Fibroblast of skin of left biceps (primary cell): ENCODE measurements at regions not wholly inside any gene's neighbourhood (a gene's known extent, or its start where the extent isn't known, plus 50 kb on each side); places are given as distances from the start of the nearest gene placed in this dataset.

Experiments
- DNase-seq, 2 experiments: peaks; one replicate each; pipeline ENCODE4 v3.0.0-alpha.2; 2013; ENCODE audit warnings: low read depth in 2 of 2

- no peak for DNase-seq
Measured at GRCh38 chr3:64995857-64996551, 308.2 kb upstream of the ADAMTS9 start.

GRCh38 chr3:64993781-64994180, 306.0 kb upstream of the ADAMTS9 start:
- DNase-seq: no peak

- DNase-seq: no peak
Measured at GRCh38 chr3:64992530-64993285, 304.9 kb upstream of the ADAMTS9 start.

- DNase-seq: no peak
Measured at GRCh38 chr3:64988188-64988587, 300.4 kb upstream of the ADAMTS9 start.

GRCh38 chr3:64987726-64988125, 299.9 kb upstream of the ADAMTS9 start:
- no peak for DNase-seq

- DNase-seq: no peak
Measured at GRCh38 chr3:64985072-64985471, 297.3 kb upstream of the ADAMTS9 start.

- DNase-seq: no peak
Measured at GRCh38 chr3:64983583-64984359, 296.0 kb upstream of the ADAMTS9 start.

GRCh38 chr3:64977308-64978100, 289.7 kb upstream of the ADAMTS9 start:
- DNase-seq: no peak

- DNase-seq: no peak
Measured at GRCh38 chr3:64976456-64976855, 288.7 kb upstream of the ADAMTS9 start.

- DNase-seq: no peak
Measured at GRCh38 chr3:64975147-64975546, 287.3 kb upstream of the ADAMTS9 start.

- no peak for DNase-seq
Measured at GRCh38 chr3:64974401-64974800, 286.6 kb upstream of the ADAMTS9 start.

GRCh38 chr3:64972793-64973192, 285.0 kb upstream of the ADAMTS9 start:
- DNase-seq: peak in 1 of 2 experiments; percentile 28

- no peak for DNase-seq
Measured at GRCh38 chr3:64971602-64972001, 283.8 kb upstream of the ADAMTS9 start.

GRCh38 chr3:64970634-64971033, 282.8 kb upstream of the ADAMTS9 start:
- no peak for DNase-seq

- DNase-seq: peak in 1 of 2 experiments; percentile 18
Measured at GRCh38 chr3:64961301-64961700, 273.5 kb upstream of the ADAMTS9 start.

- peak; percentile 86 to 90 for DNase-seq
Measured at GRCh38 chr3:64958199-64958843, 270.5 kb upstream of the ADAMTS9 start.

GRCh38 chr3:64957408-64958198, 269.8 kb upstream of the ADAMTS9 start:
- DNase-seq: no peak

- no peak for DNase-seq
Measured at GRCh38 chr3:64956711-64957325, 269.0 kb upstream of the ADAMTS9 start.

GRCh38 chr3:64954995-64955636, 267.3 kb upstream of the ADAMTS9 start:
- DNase-seq: no peak
